Spleen (tissue), 11 donors: ENCODE measurements at regions not wholly inside any gene's neighbourhood (a gene's known extent, or its start where the extent isn't known, plus 50 kb on each side); places are given as distances from the start of the nearest gene placed in this dataset.
"Not testable (repeated sequence)": the region's sequence is repeated elsewhere in the genome, so short reads cannot be mapped to it uniquely, and the experiment has no call there.

Source experiments
- DNase-seq: peaks from one replicate; pipeline ENCODE4 v3.0.0-alpha.2; 2020
- H3K27ac ChIP-seq, 8 donors: fragments of 200-600 bp; sonication (generic) in 7 of 8; 1 replicate in 4 of 8; 2 replicates in 4 of 8; pipeline versions ENCODE4 v1.5.0 to v1.8.0; 2016 to 2021; ENCODE audit warnings: inconsistent platforms in 4 of 8, mild to moderate bottlenecking in 4 of 8, moderate library complexity in 1 of 8
- H3K27me3 ChIP-seq, 7 donors: fragments of 200-600 bp; sonication (generic) in 6 of 7; replicated peaks in 1 of 7; 1 replicate in 4 of 7; 2 replicates in 3 of 7; pipeline versions ENCODE4 v1.5.0 to v1.8.0; 2016 to 2021; ENCODE audit warnings: inconsistent platforms in 3 of 7, mild to moderate bottlenecking in 1 of 7
- H3K36me3 ChIP-seq, 6 donors: fragments of 200-600 bp; sonication (generic) in 5 of 6; 1 replicate in 4 of 6; 2 replicates in 2 of 6; pipeline versions ENCODE4 v1.5.0 to v1.8.0; 2016 to 2021; ENCODE audit warnings: inconsistent platforms in 2 of 6
- H3K4me1 ChIP-seq, 6 donors: fragments of 200-600 bp; sonication (generic) in 5 of 6; 1 replicate in 3 of 6; 2 replicates in 3 of 6; pipeline versions ENCODE4 v1.5.0 to v1.8.0; 2016 to 2021; ENCODE audit warnings: inconsistent platforms in 3 of 6
- H3K4me3 ChIP-seq, 8 donors: fragments of 200-600 bp; sonication (generic) in 7 of 8; 1 replicate in 4 of 8; 2 replicates in 4 of 8; pipeline versions ENCODE4 v1.5.0 to v1.8.0; 2016 to 2021; ENCODE audit warnings: inconsistent platforms in 4 of 8, mild to moderate bottlenecking in 4 of 8, moderate library complexity in 2 of 8
- H3K9me3 ChIP-seq, 8 donors: fragments of 200-600 bp; sonication (generic) in 7 of 8; 1 replicate in 4 of 8; 2 replicates in 4 of 8; pipeline versions ENCODE4 v1.5.0 to v1.8.0; 2016 to 2021; ENCODE audit warnings: inconsistent platforms in 4 of 8
- CTCF ChIP-seq, 11 experiments: fragments of 200-600 bp in 7 of 11; fragments of 450-650 bp in 4 of 11; sonication (generic) in 4 of 11; IDR thresholded peaks in 8 of 11; conservative IDR thresholded peaks in 3 of 11; 1 replicate in 7 of 11; 2 replicates in 4 of 11; pipeline versions ENCODE4 v1.4.0 to v1.8.0; 2016 to 2021; ENCODE audit warnings: antibody characterized with exemption in 11 of 11, inconsistent platforms in 4 of 11, mild to moderate bottlenecking in 1 of 11
- POLR2A ChIP-seq, 3 donors: fragments of 450-650 bp; IDR thresholded peaks; one replicate each; pipeline ENCODE4 v1.5.1; 2017; ENCODE audit warnings: antibody characterized with exemption in 3 of 3, mild to moderate bottlenecking in 1 of 3
- POLR2AphosphoS5 ChIP-seq, 3 donors: sonication (generic); formaldehyde crosslinking; IDR thresholded peaks; one replicate each; pipeline ENCODE4 v1.5.1; 2017; ENCODE audit warnings: antibody characterized with exemption in 3 of 3
- WGBS, 5 donors: extraction: QIAGEN DNeasy Blood & Tissue Kit in 3 of 5; methylation state at CpG; one replicate each; pipeline versions ENCODE4 v1.1.5 to v1.1.7; 2013 to 2018; 5-methylcytosine and 5-hydroxymethylcytosine counted together
- intact Hi-C: fragments of 100-400 bp; cut with DNase I; formaldehyde crosslinking; loops from one replicate; pipeline ENCODE4 v1.15.0; 2023; ENCODE audit warnings: low total_unique reads
- donor health status: healthy with polysubstance abuse.
- donor health status: DM: no; HTN: no; CAD: no; lungs with moderate emphysema.
- donor health status: DM: no; HTN: no; CAD: no.
- donor health status: Bipolar disorder and iron deficiency.
- donor health status: healthy.
- donor health status: DM: no; HTN: no; CAD: no.
- donor health status: DM: yes; HTN: yes; CAD: no.

- H3K27me3 ChIP-seq = no peaks in the 10 kb centered on the region
- H3K27ac ChIP-seq = no peak overlapping the region
- no peaks in the 10 kb centered on the region for H3K36me3 ChIP-seq
- DNase-seq = no peak
- WGBS, 5 donors = 61 to 81% (median 77%) methylated on average over 1 of the region's 1 CpG
- peaks cover 0 to 7% (median 2%) of the 10 kb centered on the region in 8 donors for H3K9me3 ChIP-seq
- no peaks in the 10 kb centered on the region for H3K4me1 ChIP-seq
- H3K4me3 ChIP-seq = no peak overlapping the region
- intact Hi-C loops = no loop called here
- TF ChIP-seq CTCF (IDR thresholded peaks at IDR 0.05 in 8 of 11, conservative IDR thresholded peaks at IDR 0.05 in 3 of 11) (no peak), POLR2A (IDR thresholded peaks at IDR 0.05) (no peak), POLR2AphosphoS5 (IDR thresholded peaks at IDR 0.05) (no peak)
Observed at GRCh38 chr4:106530024-106530361, 161.4 kb upstream of the GIMD1 start.

- no peaks in the 10 kb centered on the region for H3K27me3 ChIP-seq
- no peak overlapping the region for H3K27ac ChIP-seq
- 68 to 81% (median 73%) methylated on average over 2 of the region's 2 CpGs for WGBS, 5 donors
- intact Hi-C loops = no loop called here
- no peaks in the 10 kb centered on the region for H3K4me1 ChIP-seq
- DNase-seq = no peak
- peaks cover 0 to 7% (median 0%) of the 10 kb centered on the region in 8 donors for H3K9me3 ChIP-seq
- TF ChIP-seq CTCF (IDR thresholded peaks at IDR 0.05 in 8 of 11, conservative IDR thresholded peaks at IDR 0.05 in 3 of 11) (no peak), POLR2AphosphoS5 (IDR thresholded peaks at IDR 0.05) (no peak), POLR2A (IDR thresholded peaks at IDR 0.05) (no peak)
- no peaks in the 10 kb centered on the region for H3K36me3 ChIP-seq
- no peak overlapping the region for H3K4me3 ChIP-seq
Observed at GRCh38 chr4:106529348-106530023, 160.9 kb upstream of the GIMD1 start.

- peaks cover 0 to 7% (median 0%) of the 10 kb centered on the region in 8 donors for H3K9me3 ChIP-seq
- no peak for DNase-seq
- H3K36me3 ChIP-seq = no peaks in the 10 kb centered on the region
- WGBS, 5 donors = 75 to 96% (median 87%) methylated on average over 2 of the region's 2 CpGs
- TF ChIP-seq POLR2AphosphoS5 (IDR thresholded peaks at IDR 0.05) = no peak
- TF ChIP-seq POLR2A (IDR thresholded peaks at IDR 0.05) = no peak
- no peak for TF ChIP-seq CTCF (IDR thresholded peaks at IDR 0.05 in 8 of 11, conservative IDR thresholded peaks at IDR 0.05 in 3 of 11)
- H3K4me3 ChIP-seq = no peak overlapping the region
- H3K27ac ChIP-seq = no peak overlapping the region
- no peaks in the 10 kb centered on the region for H3K4me1 ChIP-seq
- intact Hi-C loops = no loop called here
- no peaks in the 10 kb centered on the region for H3K27me3 ChIP-seq
Observed at GRCh38 chr4:106527316-106527715, 158.7 kb upstream of the GIMD1 start.

GRCh38 chr4:106525425-106525824 is 156.8 kb upstream of the GIMD1 start:
- H3K9me3 ChIP-seq, H3K4me3 ChIP-seq, H3K27ac ChIP-seq, DNase-seq, intact Hi-C loops, H3K36me3 ChIP-seq, H3K4me1 ChIP-seq, H3K27me3 ChIP-seq: not testable (repeated sequence)
- WGBS, 5 donors = 94 to 98% (median 95%) methylated on average over 7 to 27 of the region's 27 CpGs

- H3K27me3 ChIP-seq, DNase-seq, H3K4me3 ChIP-seq, intact Hi-C loops, H3K36me3 ChIP-seq, H3K9me3 ChIP-seq, H3K4me1 ChIP-seq, H3K27ac ChIP-seq: not testable (repeated sequence)
- 80 to 94% (median 90%) methylated on average over 8 of the region's 8 CpGs for WGBS, 5 donors
Observed at GRCh38 chr4:106524772-106525171, 156.2 kb upstream of the GIMD1 start.
